Motor neuron (in vitro differentiated cells): ENCODE measurements at regions not wholly inside any gene's neighbourhood (a gene's known extent, or its start where the extent isn't known, plus 50 kb on each side); places are given as distances from the start of the nearest gene placed in this dataset.

Experiments used
- ATAC-seq, 8 experiments: fragments of 200-7000 bp; cut with Tn5 transposase; replicated peaks in 6 of 8; 2 replicates each; pipeline ENCODE4 v1.8.0; 2021; ENCODE audit warnings: mild to moderate bottlenecking in 8 of 8, moderate library complexity in 8 of 8
- H3K27ac ChIP-seq, 2 donors: fragments of 250-450 bp; sonication (Bioruptor Pico); 2 replicates each; pipeline ENCODE4 v1.9.0; 2021; ENCODE audit warnings: antibody characterized with exemption in 2 of 2, mild to moderate bottlenecking in 2 of 2, moderate library complexity in 1 of 2
- H3K4me1 ChIP-seq, 2 donors: fragments of 250-450 bp; sonication (Bioruptor Pico); replicated peaks in 1 of 2; 2 replicates each; pipeline ENCODE4 v1.6.1; 2021; ENCODE audit warnings: antibody characterized with exemption in 2 of 2, mild to moderate bottlenecking in 2 of 2, moderate library complexity in 1 of 2
- H3K4me3 ChIP-seq, 5 donors: fragments of 250-450 bp; sonication (Bioruptor Pico); 2 replicates each; pipeline ENCODE4 v1.9.0; 2021; ENCODE audit warnings: antibody characterized with exemption in 5 of 5, mild to moderate bottlenecking in 5 of 5, moderate library complexity in 4 of 5
- WGBS, 10 experiments: fragments of 450-650 bp; shearing (Covaris generic); methylation state at CpG; one replicate each; pipeline ENCODE4 v1.0.0; 2022; 5-methylcytosine and 5-hydroxymethylcytosine counted together
- in situ Hi-C, 9 experiments: fragments of 400-800 bp; cut with MboI; loops; one replicate each; pipeline ENCODE4 v1.15.0; 2021; ENCODE audit warnings: low sequenced_read_pairs in 9 of 9, low pct_unique_long_range_greater_than_20kb in 2 of 9; ENCODE audit not compliant: unreplicated experiment in 9 of 9

- H3K4me3 ChIP-seq: no peak overlapping the region
- in situ Hi-C loops: no loop called here
- H3K27ac ChIP-seq: no peak overlapping the region
Measured at GRCh38 chr16:48904333-48904732, 294.4 kb upstream of the N4BP1 start.

GRCh38 chr16:48903039-48903438 lies 293.1 kb upstream of the N4BP1 start:
- in situ Hi-C loops: no loop called here
- Histone ChIP-seq H3K4me3 (no peak overlapping the region), H3K4me1 (peaks cover 0 to 28% of the 10 kb centered on the region in 2 donors), H3K27ac (no peak overlapping the region)
- WGBS, 10 experiments: 0 to 45% (median 13%) methylated on average over 1 to 6 of the region's 7 CpGs; no CpG with 5 or more reads in 4 of the 10 experiments
- peak in 3 of 8 experiments; percentile 46 to 83 (median 49) for ATAC-seq

More at GRCh38 chr16:48904333-48904732, 294.4 kb upstream of the N4BP1 start:
- H3K4me1 ChIP-seq: peaks cover 0 to 28% of the 10 kb centered on the region in 2 donors
- no peak for ATAC-seq
- WGBS, 10 experiments: 0 to 88% (median 62%) methylated on average over 3 to 5 of the region's 5 CpGs

- H3K4me1 ChIP-seq: peaks cover 0 to 28% of the 10 kb centered on the region in 2 donors
- no peak overlapping the region for H3K4me3 ChIP-seq
- no peak for ATAC-seq
- in situ Hi-C loops: no loop called here
- no peak overlapping the region for H3K27ac ChIP-seq
- WGBS, 10 experiments: 0 to 96% (median 58%) methylated on average over 1 to 7 of the region's 9 CpGs; no CpG with 5 or more reads in 2 of the 10 experiments
Measured at GRCh38 chr16:48901712-48902374, 291.9 kb upstream of the N4BP1 start.

GRCh38 chr16:48899500-48899899 lies 289.5 kb upstream of the N4BP1 start:
- peaks cover 0 to 19% of the 10 kb centered on the region in 2 donors for H3K4me1 ChIP-seq
- H3K27ac ChIP-seq: no peak overlapping the region
- 0 to 20% methylated on average over 1 of the region's 1 CpG; no CpG with 5 or more reads in 8 of the 10 experiments for WGBS, 10 experiments
- no peak for ATAC-seq
- in situ Hi-C loops: no loop called here
- no peak overlapping the region for H3K4me3 ChIP-seq

- in situ Hi-C loops: no loop called here
- no peak overlapping the region for H3K4me3 ChIP-seq
- 20 to 90% (median 47%) methylated on average over 1 to 8 of the region's 8 CpGs; no CpG with 5 or more reads in 3 of the 10 experiments for WGBS, 10 experiments
- H3K4me1 ChIP-seq: peaks cover 0 to 10% of the 10 kb centered on the region in 2 donors
- ATAC-seq: no peak
- no peak overlapping the region for H3K27ac ChIP-seq
Measured at GRCh38 chr16:48897698-48898205, 287.8 kb upstream of the N4BP1 start.

- WGBS, 10 experiments: 0 to 37% (median 20%) methylated on average over 1 to 4 of the region's 5 CpGs; no CpG with 5 or more reads in 5 of the 10 experiments
- no peak overlapping the region for H3K4me3 ChIP-seq
- no peak overlapping the region for H3K27ac ChIP-seq
- no peaks in the 10 kb centered on the region for H3K4me1 ChIP-seq
- in situ Hi-C loops: no loop called here
- no peak for ATAC-seq
Measured at GRCh38 chr16:48895142-48895541, 285.2 kb upstream of the N4BP1 start.

- in situ Hi-C loops: no loop called here
- no peak overlapping the region for H3K4me3 ChIP-seq
- no peak overlapping the region for H3K27ac ChIP-seq
- no peak for ATAC-seq
- H3K4me1 ChIP-seq: no peaks in the 10 kb centered on the region
- 40 to 100% (median 88%) methylated on average over 1 to 2 of the region's 2 CpGs for WGBS, 10 experiments
Measured at GRCh38 chr16:48892893-48893292, 282.9 kb upstream of the N4BP1 start.

- H3K27ac ChIP-seq: no peak overlapping the region
- no peak for ATAC-seq
- 2 to 78% (median 43%) methylated on average over 2 to 8 of the region's 9 CpGs for WGBS, 10 experiments
- no peaks in the 10 kb centered on the region for H3K4me1 ChIP-seq
- H3K4me3 ChIP-seq: no peak overlapping the region
- in situ Hi-C loops: no loop called here
Measured at GRCh38 chr16:48887646-48888210, 277.7 kb upstream of the N4BP1 start.

- no peak for ATAC-seq
- H3K4me3 ChIP-seq: no peak overlapping the region
- in situ Hi-C loops: no loop called here
- no peak overlapping the region for H3K27ac ChIP-seq
- no peaks in the 10 kb centered on the region for H3K4me1 ChIP-seq
- 0 to 72% (median 0%) methylated on average over 1 to 5 of the region's 9 CpGs; no CpG with 5 or more reads in 5 of the 10 experiments for WGBS, 10 experiments
Measured at GRCh38 chr16:48885471-48885870, 275.5 kb upstream of the N4BP1 start.

- no peak overlapping the region for H3K4me3 ChIP-seq
- peaks cover 5 to 7% of the 10 kb centered on the region in 2 donors for H3K4me1 ChIP-seq
- H3K27ac ChIP-seq: no peak overlapping the region
- ATAC-seq: no peak
- in situ Hi-C loops: no loop called here
- no CpG with 5 or more reads among the region's 2 CpGs for WGBS, 10 experiments
Measured at GRCh38 chr16:48881272-48881671, 271.3 kb upstream of the N4BP1 start.

GRCh38 chr16:48879223-48880122 lies 269.5 kb upstream of the N4BP1 start:
- 0 to 40% (median 31%) methylated on average over 1 to 12 of the region's 14 CpGs; no CpG with 5 or more reads in 1 of the 10 experiments for WGBS, 10 experiments
- in situ Hi-C loops: no loop called here
- Histone ChIP-seq H3K4me1 (peaks cover 5 to 7% of the 10 kb centered on the region in 2 donors), H3K27ac (no peak overlapping the region), H3K4me3 (no peak overlapping the region)
- peak in 2 of 8 experiments; percentile 12 to 23 for ATAC-seq

GRCh38 chr16:48877946-48878345 lies 268.0 kb upstream of the N4BP1 start:
- H3K4me3 ChIP-seq: no peak overlapping the region
- in situ Hi-C loops: no loop called here
- WGBS, 10 experiments: 0 to 100% (median 40%) methylated on average over 1 to 3 of the region's 3 CpGs; no CpG with 5 or more reads in 3 of the 10 experiments
- peaks cover 5 to 7% of the 10 kb centered on the region in 2 donors for H3K4me1 ChIP-seq
- no peak for ATAC-seq
- H3K27ac ChIP-seq: no peak overlapping the region

- 0 to 80% (median 25%) methylated on average over 1 to 2 of the region's 2 CpGs; no CpG with 5 or more reads in 2 of the 10 experiments for WGBS, 10 experiments
- ATAC-seq: peak in 1 of 8 experiments; percentile 33
- peaks cover 0 to 2% of the 10 kb centered on the region in 2 donors for H3K4me1 ChIP-seq
- in situ Hi-C loops: no loop called here
- no peak overlapping the region for H3K4me3 ChIP-seq
- H3K27ac ChIP-seq: no peak overlapping the region
Measured at GRCh38 chr16:48870141-48870540, 260.2 kb upstream of the N4BP1 start.
